Lower leg skin (tissue), 4 donors: ENCODE measurements at regions not wholly inside any gene's neighbourhood (a gene's known extent, or its start where the extent isn't known, plus 50 kb on each side); places are given as distances from the start of the nearest gene placed in this dataset.

ENCODE experiments used
- DNase-seq, 2 donors: peaks; one replicate each; pipeline ENCODE4 v3.0.0-alpha.2; 2019; ENCODE audit warnings: low spot score in 2 of 2
- H3K4me3 ChIP-seq: fragments of 200-600 bp; sonication (generic); 2 replicates; pipeline ENCODE4 v1.5.1; 2017; ENCODE audit warnings: mild to moderate bottlenecking, low read depth; ENCODE audit not compliant: poor library complexity, severe bottlenecking
- POLR2A ChIP-seq, 2 donors: fragments of 450-650 bp; IDR thresholded peaks; one replicate each; pipeline ENCODE4 v1.6.1; 2016 to 2017; ENCODE audit warnings: antibody characterized with exemption in 2 of 2, mild to moderate bottlenecking in 1 of 2, moderate library complexity in 1 of 2
- WGBS, 2 donors: methylation state at CpG; one replicate each; pipeline ENCODE4 v1.1.5; 2018; 5-methylcytosine and 5-hydroxymethylcytosine counted together
- intact Hi-C: fragments of 100-400 bp; cut with DNase I; formaldehyde crosslinking; loops from one replicate; pipeline ENCODE4 v1.15.0; 2023; ENCODE audit warnings: low total_unique reads
- TF ChIP-seq, protein P1 (sequence below), 3 donors: fragments of 450-650 bp; IDR thresholded peaks; one replicate each; pipeline ENCODE4 v1.5.1; 2016; ENCODE audit warnings: antibody characterized with exemption in 3 of 3, mild to moderate bottlenecking in 3 of 3, moderate library complexity in 2 of 3

DNA sequence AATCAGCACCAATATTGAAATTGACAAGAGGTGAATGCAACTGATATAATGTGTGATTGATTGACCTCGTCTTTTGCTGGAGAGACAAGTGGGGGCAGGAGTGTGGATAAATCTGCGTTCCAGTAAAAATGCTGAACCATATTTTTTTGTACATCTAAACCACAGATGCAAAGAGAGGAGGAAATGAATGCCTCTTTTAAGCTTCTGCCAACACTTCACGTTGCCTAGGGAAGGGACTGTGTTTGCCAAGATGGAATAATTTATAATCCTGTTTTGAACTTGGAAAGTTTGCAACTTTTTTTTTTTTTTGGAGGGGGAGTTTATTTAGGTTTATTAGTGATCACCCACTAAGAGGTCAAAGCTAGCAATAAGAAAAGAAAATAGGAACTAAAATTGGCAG lies 288.2 kb upstream of the EEF2KMT start:
- no peak for DNase-seq
- H3K4me3 ChIP-seq = no peak overlapping the region
- intact Hi-C loops = no loop called here
- WGBS, 2 donors = 22 to 23% methylated on average over 3 of the region's 3 CpGs
- no peak for TF ChIP-seq POLR2A (IDR thresholded peaks at IDR 0.05)
- TF ChIP-seq, protein P1, sequence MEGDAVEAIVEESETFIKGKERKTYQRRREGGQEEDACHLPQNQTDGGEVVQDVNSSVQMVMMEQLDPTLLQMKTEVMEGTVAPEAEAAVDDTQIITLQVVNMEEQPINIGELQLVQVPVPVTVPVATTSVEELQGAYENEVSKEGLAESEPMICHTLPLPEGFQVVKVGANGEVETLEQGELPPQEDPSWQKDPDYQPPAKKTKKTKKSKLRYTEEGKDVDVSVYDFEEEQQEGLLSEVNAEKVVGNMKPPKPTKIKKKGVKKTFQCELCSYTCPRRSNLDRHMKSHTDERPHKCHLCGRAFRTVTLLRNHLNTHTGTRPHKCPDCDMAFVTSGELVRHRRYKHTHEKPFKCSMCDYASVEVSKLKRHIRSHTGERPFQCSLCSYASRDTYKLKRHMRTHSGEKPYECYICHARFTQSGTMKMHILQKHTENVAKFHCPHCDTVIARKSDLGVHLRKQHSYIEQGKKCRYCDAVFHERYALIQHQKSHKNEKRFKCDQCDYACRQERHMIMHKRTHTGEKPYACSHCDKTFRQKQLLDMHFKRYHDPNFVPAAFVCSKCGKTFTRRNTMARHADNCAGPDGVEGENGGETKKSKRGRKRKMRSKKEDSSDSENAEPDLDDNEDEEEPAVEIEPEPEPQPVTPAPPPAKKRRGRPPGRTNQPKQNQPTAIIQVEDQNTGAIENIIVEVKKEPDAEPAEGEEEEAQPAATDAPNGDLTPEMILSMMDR (IDR thresholded peaks at IDR 0.05) = no peak

DNA sequence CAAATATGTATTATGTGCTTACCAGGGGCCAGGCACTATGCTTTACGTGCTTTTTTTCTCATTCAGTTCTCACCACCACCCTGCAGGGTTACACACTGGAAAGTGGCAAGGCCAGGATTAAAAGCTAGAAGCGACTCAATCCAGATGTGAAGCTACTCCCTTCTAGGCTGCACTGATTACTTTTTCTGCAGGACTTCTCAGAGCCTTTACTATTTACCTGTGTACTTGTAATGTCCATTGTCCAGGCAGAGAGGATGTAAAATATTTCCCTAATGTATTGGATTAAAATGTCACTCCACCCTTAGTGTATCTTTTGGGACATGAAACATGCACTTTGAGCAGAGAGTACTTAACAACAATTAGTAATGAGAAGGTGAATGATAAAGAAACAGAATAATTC lies 287.5 kb upstream of the EEF2KMT start:
- intact Hi-C loops = no loop called here
- WGBS, 2 donors = 74 to 79% methylated on average over 2 of the region's 2 CpGs

DNA sequence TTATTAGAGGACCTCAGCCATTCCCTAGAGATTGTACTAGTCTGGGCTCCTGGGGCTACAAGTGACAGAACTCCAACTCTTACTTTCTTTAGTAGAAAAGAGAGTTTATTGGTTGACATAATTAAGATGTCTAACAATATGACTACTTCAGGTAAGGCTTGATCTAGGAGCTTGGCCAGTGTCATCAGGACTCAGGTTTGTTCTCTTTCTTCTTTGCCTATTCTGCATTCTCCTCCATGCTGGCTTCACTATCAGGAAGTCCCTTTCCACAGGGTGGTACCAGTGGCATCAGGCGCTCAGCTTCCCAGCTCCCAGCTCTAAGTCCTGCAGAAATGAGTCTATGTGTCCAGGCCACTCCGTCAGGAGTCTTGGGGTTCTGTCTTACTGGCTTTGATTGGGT lies 286.1 kb upstream of the EEF2KMT start:
- no peak for DNase-seq
- WGBS, 2 donors = 84 to 100% methylated on average over 2 of the region's 2 CpGs
- intact Hi-C loops = no loop called here
- no peak overlapping the region for H3K4me3 ChIP-seq
- TF ChIP-seq, protein P1 (IDR thresholded peaks at IDR 0.05) = no peak
- TF ChIP-seq POLR2A (IDR thresholded peaks at IDR 0.05) = no peak

More for the DNA sequence above, 287.5 kb upstream of the EEF2KMT start:
- no peak for DNase-seq
- TF ChIP-seq, protein P1 (IDR thresholded peaks at IDR 0.05) = no peak
- no peak for TF ChIP-seq POLR2A (IDR thresholded peaks at IDR 0.05)
- H3K4me3 ChIP-seq = no peak overlapping the region

DNA sequence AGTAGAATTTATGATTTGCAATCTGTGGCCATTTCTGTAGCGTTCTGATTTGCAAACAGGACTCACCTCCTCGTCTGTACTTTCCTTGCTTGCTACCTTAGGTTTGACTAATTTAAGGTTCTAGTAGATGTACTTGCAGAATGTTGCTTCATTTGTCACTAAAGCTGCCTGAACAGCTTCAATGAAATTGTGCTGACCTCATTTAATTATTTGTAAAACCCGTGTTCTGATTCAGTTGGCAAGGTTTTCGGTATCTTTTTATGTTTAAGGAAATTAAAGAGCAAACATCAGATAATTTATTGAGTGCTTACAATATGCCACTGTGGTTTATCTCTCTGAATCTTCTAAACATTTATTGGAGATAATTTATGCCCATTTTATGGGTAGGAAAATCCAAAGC lies 284.9 kb upstream of the EEF2KMT start:
- TF ChIP-seq, protein P1 (IDR thresholded peaks at IDR 0.05) = no peak
- TF ChIP-seq POLR2A (IDR thresholded peaks at IDR 0.05) = no peak
- intact Hi-C loops = no loop called here
- DNase-seq = no peak
- 43 to 49% methylated on average over 4 of the region's 4 CpGs for WGBS, 2 donors
- no peak overlapping the region for H3K4me3 ChIP-seq

DNA sequence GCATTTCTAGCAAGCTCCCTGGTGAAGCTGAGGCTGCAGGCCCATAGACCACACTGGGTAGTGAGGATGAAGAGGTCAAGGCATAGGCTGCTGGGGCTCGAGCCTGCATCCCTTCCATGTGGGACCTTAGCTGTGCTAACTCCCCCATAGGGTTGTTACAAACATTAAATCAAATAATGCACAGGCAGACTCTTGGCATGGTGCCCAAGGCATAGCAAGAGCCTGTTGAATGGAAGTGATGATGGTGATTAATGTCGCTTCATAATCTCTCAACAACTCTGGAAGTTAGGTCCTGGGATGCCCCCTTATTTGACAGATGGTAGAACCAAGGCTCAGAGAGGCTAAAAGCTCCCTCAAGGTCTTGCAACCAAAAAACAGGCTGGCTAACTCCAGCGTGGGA lies 283.9 kb upstream of the EEF2KMT start:
- 68 to 83% methylated on average over 3 of the region's 3 CpGs for WGBS, 2 donors
- no peak overlapping the region for H3K4me3 ChIP-seq
- no peak for DNase-seq
- TF ChIP-seq, protein P1 (IDR thresholded peaks at IDR 0.05) = no peak
- no peak for TF ChIP-seq POLR2A (IDR thresholded peaks at IDR 0.05)
- intact Hi-C loops = no loop called here

DNA sequence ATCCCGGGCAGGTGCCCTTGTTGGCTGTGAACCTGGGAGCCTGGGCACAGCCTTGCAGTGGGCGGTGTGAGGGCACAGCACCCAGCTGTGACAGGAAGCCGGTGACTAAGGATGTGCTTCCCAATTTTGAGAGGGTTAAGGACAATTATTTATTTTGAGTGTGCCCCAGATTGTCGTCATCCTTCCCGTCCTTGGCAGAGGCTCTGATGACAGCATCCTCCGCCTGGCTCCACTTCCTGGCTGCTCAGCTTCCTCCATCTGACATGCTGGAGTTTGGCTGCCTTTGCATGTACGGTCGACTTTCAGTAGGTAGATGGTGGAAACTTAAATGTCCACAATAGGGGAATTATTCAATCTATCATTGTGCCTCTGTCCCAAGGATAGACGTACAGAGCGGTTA lies 282.4 kb upstream of the EEF2KMT start:
- intact Hi-C loops = no loop called here
- 56 to 68% methylated on average over 10 of the region's 10 CpGs for WGBS, 2 donors
- no peak overlapping the region for H3K4me3 ChIP-seq
- no peak for TF ChIP-seq POLR2A (IDR thresholded peaks at IDR 0.05)
- TF ChIP-seq, protein P1 (IDR thresholded peaks at IDR 0.05) = no peak
- DNase-seq = no peak
